ENCODE measurements at regions not wholly inside any gene's neighbourhood (a gene's known extent, or its start where the extent isn't known, plus 50 kb on each side); places are given as distances from the start of the nearest gene placed in this dataset.
"Not testable (repeated sequence)": the region's sequence is repeated elsewhere in the genome, so short reads cannot be mapped to it uniquely, and the experiment has no call there.

- DNase-seq = no peak
Observed at GRCh38 chr3:159401069-159401468, 587.6 kb upstream of the IL12A start.

GRCh38 chr3:159409711-159410110, 578.9 kb upstream of the IL12A start:
- not testable (repeated sequence) for DNase-seq

GRCh38 chr3:159413319-159413718, 575.3 kb upstream of the IL12A start:
- DNase-seq = no peak

- no peak for DNase-seq
Observed at GRCh38 chr3:159416856-159417255, 571.8 kb upstream of the IL12A start.

GRCh38 chr3:159417761-159418160, 570.9 kb upstream of the IL12A start:
- no peak for DNase-seq

- no peak for DNase-seq
Observed at GRCh38 chr3:159418571-159419526, 569.8 kb upstream of the IL12A start.

- no peak for DNase-seq
Observed at GRCh38 chr3:159429702-159430101, 558.9 kb upstream of the IL12A start.

GRCh38 chr3:159432682-159433340, 555.8 kb upstream of the IL12A start:
- DNase-seq = no peak

- DNase-seq = no peak
Observed at GRCh38 chr3:159439346-159439745, 549.3 kb upstream of the IL12A start.

GRCh38 chr3:159441279-159441678, 547.4 kb upstream of the IL12A start:
- no peak for DNase-seq

GRCh38 chr3:159443266-159443665, 545.4 kb upstream of the IL12A start:
- no peak for DNase-seq

GRCh38 chr3:159447841-159448240, 540.8 kb upstream of the IL12A start:
- DNase-seq = no peak

GRCh38 chr3:159448902-159449301, 539.7 kb upstream of the IL12A start:
- DNase-seq = no peak

GRCh38 chr3:159451067-159451466, 537.6 kb upstream of the IL12A start:
- DNase-seq = no peak

GRCh38 chr3:159451482-159451881, 537.2 kb upstream of the IL12A start:
- DNase-seq = no peak

- no peak for DNase-seq
Observed at GRCh38 chr3:159453036-159453435, 535.6 kb upstream of the IL12A start.

- no peak for DNase-seq
Observed at GRCh38 chr3:159453945-159454344, 534.7 kb upstream of the IL12A start.

GRCh38 chr3:159455741-159456181, 532.9 kb upstream of the IL12A start:
- no peak for DNase-seq

- DNase-seq = no peak
Observed at GRCh38 chr3:159458010-159458409, 530.6 kb upstream of the IL12A start.

GRCh38 chr3:159458982-159459381, 529.7 kb upstream of the IL12A start:
- no peak for DNase-seq

- DNase-seq = no peak
Observed at GRCh38 chr3:159472611-159473010, 516.0 kb upstream of the IL12A start.

GRCh38 chr3:159473206-159473605, 515.4 kb upstream of the IL12A start:
- no peak for DNase-seq

GRCh38 chr3:159480046-159480445, 508.6 kb upstream of the IL12A start:
- DNase-seq = no peak
